ENCODE measurements at regions not wholly inside any gene's neighbourhood (a gene's known extent, or its start where the extent isn't known, plus 50 kb on each side); places are given as distances from the start of the nearest gene placed in this dataset.
"Not testable (repeated sequence)": the region's sequence is repeated elsewhere in the genome, so short reads cannot be mapped to it uniquely, and the experiment has no call there.

DNA sequence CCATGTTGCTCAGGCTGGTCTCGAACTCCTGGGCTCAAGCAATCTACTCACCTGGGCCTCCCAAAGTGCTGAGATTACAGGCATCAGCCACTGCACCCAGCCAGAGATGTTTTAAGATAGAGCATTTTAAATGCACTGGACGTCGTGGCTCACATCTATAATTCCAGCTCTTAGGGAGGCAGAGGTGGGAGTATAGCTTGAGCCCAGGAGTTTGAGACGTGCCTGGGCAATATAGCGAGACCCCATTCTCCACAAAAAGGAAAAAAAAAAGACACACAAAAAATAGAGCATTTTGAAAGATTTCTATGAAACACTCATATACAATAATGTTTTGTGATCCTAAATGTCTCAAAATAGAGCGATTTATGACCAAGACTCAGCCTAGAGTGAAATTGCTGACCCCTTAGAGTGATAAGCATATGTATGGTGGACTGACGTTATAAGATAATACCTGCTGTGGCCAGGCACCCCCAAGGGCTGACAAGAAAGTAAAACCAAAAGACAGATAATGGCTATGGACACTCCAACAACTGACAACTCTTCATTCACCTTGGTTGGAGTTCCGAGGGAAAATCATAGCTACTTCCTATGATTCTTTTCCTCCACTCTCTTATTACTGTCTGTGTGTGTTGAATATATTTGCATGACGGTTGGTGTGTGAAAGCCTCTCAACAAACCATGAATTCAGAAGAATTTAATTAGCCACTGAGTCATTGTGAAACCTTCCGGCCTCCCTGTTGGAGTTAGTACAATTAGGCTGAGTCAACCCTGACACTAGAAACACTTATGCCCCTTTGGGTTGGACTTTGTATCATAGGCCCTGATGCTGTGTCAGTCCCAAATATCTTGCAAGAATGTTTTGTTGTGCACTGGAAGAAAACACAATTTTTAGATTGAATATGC lies 526.5 kb upstream of the NUDT12 start:
- DNase-seq (ENCODE audit: low spot score): no peak

DNA sequence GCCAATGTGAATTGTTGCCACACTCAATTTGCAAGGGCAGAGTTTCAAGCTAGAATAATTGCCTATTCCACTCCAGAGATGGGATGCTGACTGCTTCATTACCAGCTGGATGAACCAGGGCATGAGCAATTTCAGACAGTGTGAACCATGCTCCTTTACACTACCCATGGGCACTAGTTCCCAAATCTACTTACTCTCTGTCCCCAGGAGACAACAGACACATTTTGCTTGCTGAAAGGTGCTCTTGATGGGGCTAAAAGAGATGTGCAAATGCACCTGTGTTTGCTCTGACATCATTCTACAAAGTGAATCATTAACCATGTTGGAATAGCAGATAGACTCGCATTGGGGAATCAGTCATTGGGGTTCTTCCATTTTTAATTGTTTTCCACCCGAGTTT lies 522.3 kb upstream of the NUDT12 start:
- no peak for DNase-seq (ENCODE audit: low spot score)

DNA sequence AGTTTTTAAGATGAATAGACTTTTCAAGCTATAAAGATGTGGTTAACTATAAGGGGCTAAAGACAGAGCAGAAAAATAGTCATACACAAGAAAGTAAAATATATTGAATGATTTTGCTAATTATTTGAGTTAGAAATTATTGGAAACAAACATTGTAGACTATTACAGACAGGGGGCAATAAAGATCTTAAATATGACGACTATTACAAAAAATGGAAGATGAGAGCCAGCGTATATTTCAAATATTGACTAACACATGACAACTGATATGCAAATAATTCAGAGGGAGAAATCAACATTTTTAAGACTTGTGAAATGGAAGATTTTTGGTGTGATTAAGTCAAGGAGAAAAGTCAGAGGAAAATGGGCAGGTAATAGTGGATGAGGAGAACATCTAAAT lies 520.2 kb upstream of the NUDT12 start:
- no peak for DNase-seq (ENCODE audit: low spot score)

DNA sequence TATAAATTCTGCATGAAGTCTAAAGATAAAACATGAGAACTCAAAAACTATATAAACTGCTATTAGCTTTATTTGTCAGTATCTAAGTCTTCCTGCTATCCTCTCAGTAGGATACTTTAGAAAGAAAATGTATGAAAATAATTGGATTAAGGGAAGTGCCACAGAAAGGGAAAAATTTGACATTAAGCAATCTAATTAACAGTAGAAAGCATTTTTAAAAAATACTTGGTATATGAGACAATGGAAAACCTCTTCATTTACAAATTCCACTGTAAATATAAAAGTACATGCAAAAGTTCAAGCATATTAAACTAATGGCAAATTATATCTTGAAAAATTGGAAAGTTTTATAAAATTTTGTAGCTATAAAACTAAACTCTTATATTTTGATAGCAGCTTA lies 518.6 kb upstream of the NUDT12 start:
- no peak for DNase-seq (ENCODE audit: low spot score)

- DNase-seq (ENCODE audit: low spot score): no peak
Observed at GRCh38 chr5:104080646-104081175, 518.1 kb upstream of the NUDT12 start.

- not testable (repeated sequence) for DNase-seq (ENCODE audit: low spot score)
Observed at GRCh38 chr5:104079861-104080645, 517.5 kb upstream of the NUDT12 start.

DNA sequence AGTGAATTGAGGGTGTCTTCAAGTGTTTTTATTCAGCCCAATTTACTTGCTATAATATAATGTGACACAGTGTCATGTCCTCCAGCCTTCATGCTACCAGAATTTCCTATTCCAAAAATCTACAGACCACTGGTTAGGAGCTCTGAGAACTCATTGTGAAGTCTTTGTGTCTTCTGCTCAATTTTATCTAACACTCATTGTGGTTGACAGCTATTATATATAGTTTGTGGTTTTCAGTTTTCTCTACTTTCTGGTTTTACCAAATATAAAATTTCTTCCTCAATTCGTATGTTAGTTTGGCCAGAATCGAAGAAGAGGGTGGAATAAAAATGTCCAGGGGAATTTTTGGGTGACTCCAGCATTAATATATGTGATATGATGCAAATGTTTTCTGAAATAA lies 509.3 kb upstream of the NUDT12 start:
- DNase-seq (ENCODE audit: low spot score): no peak

DNA sequence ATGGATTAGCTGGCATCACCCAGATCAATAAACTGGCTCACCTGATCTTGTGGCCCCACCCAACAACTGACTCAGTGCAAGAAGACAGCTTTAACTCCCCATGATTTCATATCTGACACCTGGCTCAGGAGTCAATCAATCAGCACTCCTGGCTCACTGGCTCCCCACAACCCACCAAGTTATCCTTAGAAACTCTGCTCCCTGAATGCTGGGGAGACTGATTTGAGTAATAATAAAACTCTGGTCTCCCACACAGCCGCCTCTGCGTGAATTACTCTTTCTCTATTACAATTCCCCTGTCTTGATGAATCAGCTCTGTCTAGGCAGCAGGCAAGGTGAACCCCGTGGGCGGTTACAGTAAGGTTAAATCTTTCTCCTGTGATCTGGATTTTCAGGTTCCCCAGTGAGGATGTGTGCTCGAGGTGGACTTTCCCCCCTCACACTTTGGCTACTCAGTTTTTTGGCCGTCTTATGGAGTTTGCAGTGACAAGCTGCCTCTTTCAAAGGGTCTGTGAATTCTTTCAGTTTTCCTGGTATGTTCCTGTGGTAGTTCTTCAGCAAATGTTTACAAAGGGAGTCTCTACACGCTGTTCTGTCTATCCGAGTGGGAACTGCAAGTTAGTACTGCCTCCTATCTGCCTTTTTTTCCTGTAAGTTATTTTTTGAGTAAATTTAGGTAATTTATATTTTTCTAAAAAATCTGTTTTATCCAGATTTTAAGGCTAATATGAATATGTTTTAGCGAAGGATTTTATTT lies 500.2 kb upstream of the NUDT12 start:
- no peak for DNase-seq (ENCODE audit: low spot score)

GRCh38 chr5:104061707-104062106 lies 499.1 kb upstream of the NUDT12 start:
- DNase-seq (ENCODE audit: low spot score): no peak

DNA sequence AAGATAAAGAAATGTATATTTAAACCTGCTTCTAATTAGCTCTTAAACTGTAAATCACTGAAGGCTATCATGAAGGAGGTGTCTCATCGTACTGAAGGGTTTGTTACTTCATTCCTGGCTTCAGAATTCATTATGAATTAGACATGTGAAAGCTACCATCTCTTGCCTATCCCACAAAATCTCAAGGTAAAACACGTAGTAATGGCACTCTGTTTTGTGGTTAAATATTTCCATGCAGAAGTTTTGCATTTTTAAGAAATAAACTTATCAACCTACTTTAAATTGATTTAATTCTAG lies 490.7 kb upstream of the NUDT12 start:
- no peak for DNase-seq (ENCODE audit: low spot score)

DNA sequence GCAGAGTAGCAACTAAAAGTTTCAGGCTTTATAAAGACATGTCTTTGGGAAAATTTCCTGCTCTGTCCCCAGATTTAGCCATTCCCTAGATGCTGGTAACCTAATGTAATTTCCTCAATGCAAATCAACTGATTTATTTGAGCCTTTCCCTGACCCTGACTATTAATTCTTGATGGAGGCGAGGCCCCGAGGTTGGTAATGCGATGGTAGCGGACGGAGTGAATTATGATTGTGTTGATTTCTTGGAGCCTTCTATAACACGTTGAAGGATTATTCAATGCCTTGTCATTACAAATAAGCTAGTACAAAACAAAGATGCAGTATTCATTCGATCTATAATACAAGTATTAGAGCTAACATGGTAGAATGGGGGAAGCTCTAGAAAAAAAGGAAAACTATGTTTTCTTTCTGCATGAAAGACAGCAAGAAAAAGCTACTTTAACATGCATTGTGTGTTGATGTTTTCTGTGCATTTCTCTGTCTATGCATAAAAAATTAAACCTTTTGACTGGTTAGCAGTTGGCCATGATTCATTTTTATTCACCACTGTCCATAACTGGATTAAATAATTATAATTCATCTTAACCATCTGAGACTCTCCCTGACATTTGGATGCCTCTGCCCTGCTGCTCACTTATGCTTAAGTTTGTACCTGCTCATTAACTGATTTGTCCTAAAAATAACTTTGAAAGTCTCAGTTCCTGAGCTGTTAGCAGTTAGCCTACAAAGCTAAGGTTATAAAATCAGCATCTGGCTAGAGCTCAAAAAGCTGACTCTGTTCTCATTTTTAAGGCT lies 490.2 kb upstream of the NUDT12 start:
- no peak for DNase-seq (ENCODE audit: low spot score)

- no peak for DNase-seq (ENCODE audit: low spot score)
Observed at GRCh38 chr5:104050436-104050835, 487.8 kb upstream of the NUDT12 start.

GRCh38 chr5:104049752-104050151 lies 487.2 kb upstream of the NUDT12 start:
- DNase-seq (ENCODE audit: low spot score): no peak

DNA sequence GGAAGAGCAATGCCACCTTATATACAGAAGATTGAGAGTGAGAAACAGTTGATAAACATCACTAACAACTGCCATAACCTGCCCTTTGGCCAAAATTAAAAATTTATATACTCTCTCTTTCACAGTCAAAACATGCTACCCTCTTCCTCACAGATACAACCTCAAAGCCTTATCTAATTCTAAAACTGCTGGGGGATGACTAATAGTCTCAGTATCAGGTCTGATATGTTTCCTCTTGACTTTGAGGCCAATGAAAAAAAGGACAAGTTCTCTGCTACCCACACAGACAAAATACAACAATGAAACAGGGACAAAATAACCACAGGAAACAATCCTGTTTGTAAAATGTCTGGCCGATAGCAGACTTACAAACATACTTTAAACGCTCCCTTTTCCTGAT lies 485.6 kb upstream of the NUDT12 start:
- DNase-seq (ENCODE audit: low spot score): no peak

DNA sequence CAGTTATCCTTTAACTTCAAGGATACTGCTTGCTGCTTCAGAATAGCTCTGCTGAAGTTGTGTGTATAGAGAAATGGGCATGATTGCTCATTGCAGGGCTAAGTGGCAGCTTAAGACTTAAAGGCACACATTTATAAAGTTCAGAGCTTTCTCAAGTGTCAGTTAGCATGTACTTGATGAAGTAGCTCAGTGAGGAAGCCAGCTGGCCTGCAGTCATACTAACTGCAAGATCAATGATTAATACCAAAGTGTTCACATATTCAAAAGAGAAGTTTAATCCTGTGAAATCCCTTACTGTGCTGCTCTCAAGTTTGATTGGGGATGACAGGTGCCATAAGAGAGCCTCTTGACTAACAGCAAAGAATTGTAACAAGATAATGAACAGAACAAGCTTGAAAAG lies 483.4 kb upstream of the NUDT12 start:
- no peak for DNase-seq (ENCODE audit: low spot score)

GRCh38 chr5:104039871-104040270 lies 477.3 kb upstream of the NUDT12 start:
- not testable (repeated sequence) for DNase-seq (ENCODE audit: low spot score)

GRCh38 chr5:104037136-104037535 lies 474.5 kb upstream of the NUDT12 start:
- not testable (repeated sequence) for DNase-seq (ENCODE audit: low spot score)

DNA sequence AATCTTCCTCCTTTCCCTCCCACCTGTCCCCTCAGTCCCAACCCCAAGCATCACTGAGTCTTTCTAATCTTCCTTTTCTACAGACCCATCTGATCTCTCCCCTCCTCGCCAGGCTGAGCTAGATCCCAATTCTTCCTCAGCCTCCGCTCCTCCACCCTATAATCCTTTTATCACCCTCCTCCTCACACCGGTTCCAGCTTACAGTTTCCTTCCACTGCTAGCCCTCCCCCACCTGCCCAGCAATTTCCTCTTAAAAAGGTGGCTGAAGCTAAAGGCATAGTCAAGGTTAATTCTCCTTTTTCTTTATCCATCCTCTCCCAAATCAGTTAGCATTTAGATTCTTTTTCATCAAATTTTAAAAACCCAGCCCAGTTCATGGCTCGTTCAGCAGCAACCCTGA lies 470.6 kb upstream of the NUDT12 start:
- not testable (repeated sequence) for DNase-seq (ENCODE audit: low spot score)

DNA sequence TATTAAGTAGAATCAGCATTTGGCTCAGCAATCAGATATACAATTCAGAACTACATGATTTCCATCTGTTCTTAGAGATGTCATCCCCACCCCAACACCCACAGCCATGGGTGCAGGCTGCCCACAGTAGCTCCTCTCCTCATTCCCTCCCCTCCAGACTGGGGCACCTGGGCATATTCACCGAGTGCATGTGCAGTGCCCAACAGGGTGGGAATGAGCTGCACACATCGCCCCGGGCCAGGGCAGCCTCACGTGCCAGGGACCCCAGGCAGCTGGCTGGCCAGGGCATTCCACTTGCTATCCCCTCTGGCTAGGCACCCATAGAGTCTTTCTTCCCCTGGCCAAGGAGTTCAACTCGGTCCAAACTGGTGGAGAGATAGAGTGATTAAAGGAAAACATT lies 461.9 kb upstream of the NUDT12 start:
- DNase-seq (ENCODE audit: low spot score): no peak

DNA sequence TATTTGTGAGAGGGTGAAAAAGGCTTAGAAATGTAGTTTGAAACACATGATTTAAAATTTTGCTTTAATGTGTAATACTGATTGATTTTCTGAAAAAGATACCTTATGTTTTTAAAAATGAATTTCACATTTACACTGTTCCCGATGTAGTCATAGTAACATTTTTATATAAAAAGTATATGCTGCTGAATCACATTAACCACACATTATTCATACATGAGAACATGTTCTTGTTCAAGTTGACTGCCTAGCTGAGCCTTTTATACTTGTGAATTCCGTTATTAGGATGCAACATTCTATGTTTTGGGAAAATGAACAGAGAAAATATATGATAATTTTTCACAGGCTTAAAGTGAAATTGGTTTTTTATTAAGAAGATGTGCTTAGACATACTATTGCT lies 461.1 kb upstream of the NUDT12 start:
- DNase-seq (ENCODE audit: low spot score): no peak

GRCh38 chr5:104019956-104020355 lies 457.4 kb upstream of the NUDT12 start:
- no peak for DNase-seq (ENCODE audit: low spot score)

- DNase-seq (ENCODE audit: low spot score): no peak
Observed at GRCh38 chr5:104018299-104018698, 455.7 kb upstream of the NUDT12 start.
